Breast epithelium (tissue), 4 donors: ENCODE measurements at regions not wholly inside any gene's neighbourhood (a gene's known extent, or its start where the extent isn't known, plus 50 kb on each side); places are given as distances from the start of the nearest gene placed in this dataset.

ENCODE experiments used
- DNase-seq, 2 donors: peaks; one replicate each; pipeline ENCODE4 v3.0.0-alpha.2; 2019; ENCODE audit warnings: low spot score in 2 of 2
- H3K27ac ChIP-seq, 2 donors: fragments of 200-600 bp; sonication (generic) in 1 of 2; one replicate each; pipeline ENCODE4 v1.5.1; 2016 to 2019; ENCODE audit warnings: mild to moderate bottlenecking in 1 of 2
- H3K27me3 ChIP-seq, 2 donors: fragments of 200-600 bp; sonication (generic) in 1 of 2; one replicate each; pipeline versions ENCODE4 v1.5.1 to v1.6.0; 2017 to 2019; ENCODE audit warnings: control low read depth in 1 of 2, mild to moderate bottlenecking in 1 of 2
- H3K36me3 ChIP-seq: fragments of 200-600 bp; one replicate; pipeline ENCODE4 v1.5.1; 2019
- H3K4me1 ChIP-seq, 2 donors: fragments of 200-600 bp; sonication (generic); one replicate each; pipeline ENCODE4 v1.5.1; 2016 to 2019; ENCODE audit warnings: control low read depth in 1 of 2
- H3K4me3 ChIP-seq, 3 donors: fragments of 200-600 bp; sonication (generic); 1 replicate in 2 of 3; 2 replicates in 1 of 3; pipeline ENCODE4 v1.5.1; 2016 to 2019; ENCODE audit warnings: mild to moderate bottlenecking in 3 of 3, moderate library complexity in 2 of 3
- H3K9me3 ChIP-seq, 2 donors: fragments of 200-600 bp; sonication (generic) in 1 of 2; one replicate each; pipeline ENCODE4 v1.5.1; 2016 to 2019; ENCODE audit warnings: control low read depth in 1 of 2
- CTCF ChIP-seq, 3 donors: fragments of 450-650 bp; IDR thresholded peaks; one replicate each; pipeline ENCODE4 v1.5.1; 2016 to 2017; ENCODE audit warnings: antibody characterized with exemption in 3 of 3, mild to moderate bottlenecking in 3 of 3, moderate library complexity in 3 of 3
- POLR2A ChIP-seq: fragments of 450-650 bp; IDR thresholded peaks from one replicate; pipeline ENCODE4 v1.6.1; 2016; ENCODE audit warnings: antibody characterized with exemption, mild to moderate bottlenecking, moderate library complexity
- POLR2AphosphoS5 ChIP-seq, 3 donors: sonication (generic); formaldehyde crosslinking; IDR thresholded peaks; one replicate each; pipeline ENCODE4 v1.6.1; 2017; ENCODE audit warnings: antibody characterized with exemption in 3 of 3
- intact Hi-C: fragments of 100-400 bp; cut with DNase I; formaldehyde crosslinking; loops from one replicate; pipeline ENCODE4 v1.15.1; 2023; ENCODE audit warnings: low total_unique reads

- Histone ChIP-seq H3K27me3 (no peaks in the 10 kb centered on the region), H3K4me1 (no peaks in the 10 kb centered on the region), H3K4me3 (no peak overlapping the region), H3K9me3 (no peaks in the 10 kb centered on the region), H3K27ac (no peak overlapping the region), H3K36me3 (no peaks in the 10 kb centered on the region)
- no peak for DNase-seq
- intact Hi-C loops = no loop called here
- TF ChIP-seq POLR2AphosphoS5 (IDR thresholded peaks at IDR 0.05) = no peak
- no peak for TF ChIP-seq POLR2A
- TF ChIP-seq CTCF (IDR thresholded peaks at IDR 0.05) = no peak
These were observed 329.0 kb downstream of the GJA1 start for GRCh38 chr6:121764493-121764892.

- Histone ChIP-seq H3K4me3 (no peak overlapping the region), H3K9me3 (no peaks in the 10 kb centered on the region), H3K4me1 (no peaks in the 10 kb centered on the region), H3K36me3 (no peaks in the 10 kb centered on the region), H3K27ac (no peak overlapping the region), H3K27me3 (no peaks in the 10 kb centered on the region)
- intact Hi-C loops = no loop called here
- TF ChIP-seq CTCF (IDR thresholded peaks at IDR 0.05) (no peak), POLR2AphosphoS5 (IDR thresholded peaks at IDR 0.05) (no peak), POLR2A (no peak)
- no peak for DNase-seq
These were observed 329.6 kb downstream of the GJA1 start for GRCh38 chr6:121765060-121765459.

GRCh38 chr6:121767211-121767610 is 331.8 kb downstream of the GJA1 start:
- no peak for TF ChIP-seq POLR2AphosphoS5 (IDR thresholded peaks at IDR 0.05)
- no peak for TF ChIP-seq CTCF (IDR thresholded peaks at IDR 0.05)
- no peak for TF ChIP-seq POLR2A
- no peak overlapping the region for H3K27ac ChIP-seq
- no peaks in the 10 kb centered on the region for H3K27me3 ChIP-seq
- intact Hi-C loops = no loop called here
- no peak overlapping the region for H3K4me3 ChIP-seq
- DNase-seq = no peak
- H3K36me3 ChIP-seq = no peaks in the 10 kb centered on the region
- no peaks in the 10 kb centered on the region for H3K9me3 ChIP-seq
- H3K4me1 ChIP-seq = no peaks in the 10 kb centered on the region

- Histone ChIP-seq H3K9me3 (no peaks in the 10 kb centered on the region), H3K4me3 (no peak overlapping the region), H3K27ac (no peak overlapping the region), H3K36me3 (no peaks in the 10 kb centered on the region), H3K27me3 (no peaks in the 10 kb centered on the region), H3K4me1 (no peaks in the 10 kb centered on the region)
- DNase-seq = no peak
- intact Hi-C loops = no loop called here
- TF ChIP-seq CTCF (IDR thresholded peaks at IDR 0.05) = no peak
- no peak for TF ChIP-seq POLR2AphosphoS5 (IDR thresholded peaks at IDR 0.05)
- TF ChIP-seq POLR2A = no peak
These were observed 335.5 kb downstream of the GJA1 start for GRCh38 chr6:121770943-121771342.

GRCh38 chr6:121771937-121772720 is 336.7 kb downstream of the GJA1 start:
- intact Hi-C loops = no loop called here
- no peaks in the 10 kb centered on the region for H3K9me3 ChIP-seq
- H3K36me3 ChIP-seq = no peaks in the 10 kb centered on the region
- no peak for TF ChIP-seq POLR2A
- no peak for TF ChIP-seq CTCF (IDR thresholded peaks at IDR 0.05)
- no peak for TF ChIP-seq POLR2AphosphoS5 (IDR thresholded peaks at IDR 0.05)
- no peak overlapping the region for H3K27ac ChIP-seq
- no peak for DNase-seq
- H3K4me1 ChIP-seq = no peaks in the 10 kb centered on the region
- H3K4me3 ChIP-seq = no peak overlapping the region
- no peaks in the 10 kb centered on the region for H3K27me3 ChIP-seq
